ENCODE measurements at regions not wholly inside any gene's neighbourhood (a gene's known extent, or its start where the extent isn't known, plus 50 kb on each side); places are given as distances from the start of the nearest gene placed in this dataset.
A peak's percentile ranks its signal among the peaks of the same experiment; 100 is the strongest.
"Not testable (repeated sequence)": the region's sequence is repeated elsewhere in the genome, so short reads cannot be mapped to it uniquely, and the experiment has no call there.

DNA sequence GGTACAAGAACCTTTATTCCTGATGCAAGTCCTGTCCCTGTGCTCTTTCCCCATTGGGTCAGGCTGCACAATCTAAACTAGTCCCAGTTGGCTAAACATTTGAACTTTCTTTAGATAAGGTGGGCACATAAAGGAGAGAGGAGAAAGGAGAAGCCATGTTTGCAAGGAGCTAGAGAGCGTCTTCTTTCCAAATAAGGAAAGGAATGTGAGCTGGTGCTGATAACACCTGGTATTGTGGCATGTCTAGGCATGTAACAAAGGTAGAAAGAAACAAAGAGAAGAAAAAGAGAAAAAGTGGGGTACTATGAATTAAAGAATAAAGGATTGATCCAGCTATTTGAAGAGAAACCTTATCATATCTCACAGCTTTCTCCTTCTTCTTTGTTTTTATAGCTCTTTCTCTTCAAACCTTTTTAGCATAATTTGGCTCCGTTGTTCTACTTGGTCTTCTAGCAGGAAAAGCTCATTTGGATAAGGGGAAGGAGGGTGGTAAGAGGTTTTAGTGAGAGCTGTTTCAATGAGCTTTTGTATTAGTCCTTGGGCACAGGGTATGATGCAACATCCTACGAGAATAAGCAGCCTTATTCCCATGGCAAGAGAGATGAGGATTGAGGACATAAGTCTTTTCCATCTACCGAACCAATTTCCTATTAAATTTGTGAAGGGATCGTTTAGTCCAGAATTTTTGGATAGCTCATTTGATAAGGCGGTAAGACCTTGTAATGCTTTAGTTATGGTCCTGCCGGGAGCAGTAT is 415.5 kb upstream of the MAN1A1 start:
- no peak for DNase-seq

DNA sequence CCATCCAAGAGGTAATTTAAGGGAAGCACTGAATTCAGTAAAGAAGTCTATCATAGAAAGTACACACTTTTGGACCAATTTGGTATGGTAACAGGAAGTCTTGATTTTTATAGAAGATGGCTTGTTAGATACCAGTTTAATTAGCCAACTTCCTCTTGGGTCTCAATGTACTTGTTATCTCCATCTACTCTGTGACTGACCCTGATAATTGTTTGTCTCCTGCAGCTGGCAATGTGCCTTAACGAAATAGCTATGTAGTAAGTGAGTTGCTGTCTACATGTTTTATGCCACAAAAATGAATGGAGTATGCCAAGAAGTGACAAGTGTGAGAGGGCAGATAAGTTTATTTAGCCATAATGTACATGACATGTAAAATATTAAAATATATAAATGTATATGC is 410.5 kb upstream of the MAN1A1 start:
- no peak for DNase-seq

DNA sequence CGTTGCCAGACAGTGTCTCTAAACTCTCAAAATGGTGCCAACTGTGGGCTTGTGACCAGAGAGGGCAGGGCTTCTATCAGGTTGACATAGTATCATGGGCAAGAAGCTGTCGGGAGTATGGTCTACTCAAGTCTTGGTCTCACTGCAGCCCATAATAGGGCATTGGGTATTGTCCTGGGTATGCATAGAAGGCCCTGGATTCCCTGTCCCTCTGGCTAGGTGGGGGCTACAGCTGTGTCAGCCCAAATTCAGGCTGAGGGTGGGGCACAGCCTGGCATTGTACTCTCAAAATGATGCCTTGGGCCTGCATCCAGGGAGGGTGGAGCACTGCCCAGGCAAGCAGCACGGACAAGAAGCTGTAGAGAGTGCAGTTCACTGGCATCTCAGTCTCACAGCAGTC is 408.8 kb upstream of the MAN1A1 start:
- DNase-seq = no peak

DNA sequence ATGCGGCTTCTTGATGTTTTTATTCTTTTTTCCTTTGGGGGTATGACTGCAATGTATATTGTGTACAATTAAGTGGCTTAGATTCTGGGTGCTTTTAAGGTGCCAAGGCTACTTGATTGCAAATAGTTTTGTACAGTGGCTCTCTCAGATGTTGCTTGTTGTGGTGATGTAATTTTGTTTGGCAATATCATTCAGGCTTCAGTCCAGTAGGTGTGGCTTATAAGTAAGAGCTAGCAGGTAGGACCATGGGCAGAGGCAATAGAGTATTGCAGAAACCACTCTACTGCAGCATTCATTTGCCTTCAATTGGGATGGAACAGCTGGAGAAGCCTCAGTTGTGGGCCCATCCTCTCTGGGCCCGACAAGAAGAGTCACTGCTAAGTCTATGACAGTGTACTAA is 407.9 kb upstream of the MAN1A1 start:
- DNase-seq = no peak

DNA sequence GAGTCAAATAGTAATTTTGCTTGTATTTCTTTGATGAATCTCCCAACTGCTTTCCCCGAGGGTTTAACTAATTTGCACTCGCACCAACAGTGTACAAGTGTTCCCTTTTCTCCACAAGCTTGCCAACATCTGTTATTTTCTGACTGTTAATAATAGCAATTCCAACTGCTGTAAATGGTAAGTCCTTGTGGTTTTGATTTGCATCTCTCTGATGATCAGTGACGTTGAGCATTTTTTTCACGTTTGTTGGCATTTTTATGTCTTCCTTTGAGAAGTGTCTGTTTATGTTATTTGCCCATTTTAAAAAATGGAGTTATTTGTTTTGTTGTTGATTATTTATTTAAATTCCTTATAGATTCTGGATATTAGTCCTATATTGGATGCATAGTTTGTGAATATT is 399.8 kb upstream of the MAN1A1 start:
- no peak for DNase-seq

DNA sequence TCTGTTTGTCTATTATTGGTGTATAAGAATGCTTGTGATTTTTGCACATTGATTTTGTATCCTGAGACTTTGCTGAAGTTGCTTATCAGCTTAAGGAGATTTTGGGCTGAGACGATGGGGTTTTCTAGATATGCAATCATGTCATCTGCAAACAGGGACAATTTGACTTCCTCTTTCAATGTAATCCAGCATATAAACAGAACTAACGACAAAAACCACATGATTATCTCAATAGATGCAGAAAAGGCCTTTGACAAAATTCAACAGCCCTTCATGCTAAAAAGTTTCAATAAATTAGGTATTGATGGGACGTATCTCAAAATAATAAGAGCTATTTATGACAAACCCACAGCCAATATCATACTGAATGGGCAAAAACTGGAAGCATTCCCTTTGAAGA is 399.0 kb upstream of the MAN1A1 start:
- DNase-seq = not testable (repeated sequence)

DNA sequence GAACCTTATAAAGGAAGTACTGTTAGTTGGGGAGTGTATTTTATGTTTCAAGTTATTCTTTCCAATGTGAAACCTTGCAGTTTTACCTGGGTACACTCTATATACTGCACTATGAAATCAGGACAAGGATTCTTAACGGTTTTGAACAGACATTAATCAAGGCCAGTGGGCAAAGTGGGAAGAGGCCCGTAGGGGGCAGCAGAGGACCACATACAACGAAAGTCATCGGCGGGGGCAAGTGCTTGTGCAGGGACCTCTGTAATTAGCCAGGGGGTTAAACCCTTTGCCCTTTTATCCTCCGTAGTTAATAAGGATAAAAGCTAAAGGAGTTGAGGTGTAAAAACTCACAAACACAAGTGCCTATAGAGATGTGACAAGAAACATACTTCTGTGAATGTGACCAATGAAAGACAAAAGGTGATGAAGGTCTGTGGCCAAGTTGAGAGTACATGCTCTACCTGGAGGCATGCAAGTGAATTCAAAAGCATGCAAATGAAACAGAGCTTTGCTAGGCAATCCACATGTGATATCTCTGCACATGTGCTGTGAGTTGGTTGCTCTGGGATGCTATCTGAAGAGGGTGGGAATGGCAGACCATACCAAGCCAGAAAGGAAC is 392.7 kb upstream of the MAN1A1 start:
- peak; percentile 7 to 11 for DNase-seq

DNA sequence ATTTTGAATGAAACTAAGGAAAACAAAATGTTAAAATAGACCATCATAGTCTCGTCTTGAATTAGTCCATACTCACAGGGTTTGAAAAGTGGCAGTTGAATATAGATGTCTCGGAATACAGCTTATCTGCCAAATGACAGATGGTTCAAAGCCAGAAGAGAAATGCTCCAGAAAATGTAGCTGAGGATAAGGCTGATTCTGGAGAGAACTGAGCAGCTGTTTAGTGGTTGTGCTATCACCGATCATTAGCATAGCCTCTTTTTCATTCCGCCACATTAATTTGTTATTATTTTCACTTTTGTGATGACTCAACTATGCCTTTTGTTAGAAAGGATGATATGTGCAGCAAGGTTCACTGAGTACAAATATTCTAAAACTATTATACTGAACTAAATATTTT is 390.2 kb upstream of the MAN1A1 start:
- no peak for DNase-seq

DNA sequence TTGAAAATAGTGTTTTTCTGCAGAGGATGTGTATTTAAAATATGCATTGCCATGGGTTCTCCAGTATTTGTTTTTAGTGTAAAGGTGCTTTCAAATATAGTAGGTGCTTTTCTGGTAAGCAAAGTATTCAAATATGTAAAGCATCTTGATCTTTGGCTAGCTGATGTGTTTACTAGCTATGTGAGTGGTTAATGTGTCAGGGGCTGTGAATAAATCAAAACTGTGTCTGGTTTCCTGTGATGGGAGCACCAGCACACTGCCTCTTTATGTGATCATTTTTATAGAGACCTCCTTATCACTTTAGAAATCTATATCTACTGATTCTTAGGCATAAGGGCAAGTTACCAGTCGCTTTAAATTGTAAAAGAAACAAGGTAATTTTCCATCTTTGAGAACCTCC is 388.9 kb upstream of the MAN1A1 start:
- no peak for DNase-seq

DNA sequence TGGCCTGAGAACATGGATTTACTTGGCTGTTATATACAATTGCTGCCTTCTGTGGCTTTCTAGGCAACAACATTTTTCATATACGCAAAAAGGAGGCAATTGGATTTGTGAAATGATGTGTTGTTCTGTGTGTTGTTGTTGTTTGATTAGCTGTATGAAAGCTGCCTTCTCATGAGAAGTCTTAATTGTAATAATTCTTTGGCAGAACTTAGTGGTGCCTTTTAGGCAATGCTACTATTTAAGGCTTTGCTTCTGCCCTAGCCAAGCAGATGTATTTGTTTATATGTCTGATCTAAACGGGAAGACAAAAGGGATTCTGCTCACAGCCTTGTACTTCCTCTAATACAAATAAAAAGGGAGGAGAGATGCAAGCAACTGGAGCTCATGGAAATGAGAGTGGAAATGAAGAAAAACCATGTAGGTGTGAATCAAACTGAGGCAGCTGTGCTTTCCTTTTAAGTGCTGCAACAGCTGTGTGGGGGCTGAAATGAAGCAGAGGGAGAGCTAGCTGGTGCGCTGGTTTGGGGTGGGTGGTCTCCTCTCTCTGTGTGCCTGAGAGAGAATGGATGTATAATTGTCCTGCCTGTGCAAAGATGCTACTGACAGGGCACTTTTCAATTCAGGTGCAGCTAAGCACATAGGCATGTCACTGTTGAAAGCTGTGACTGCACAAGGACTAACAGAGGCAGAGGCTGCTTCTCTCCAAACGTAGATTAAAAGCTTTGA is 386.9 kb upstream of the MAN1A1 start:
- no peak for DNase-seq

DNA sequence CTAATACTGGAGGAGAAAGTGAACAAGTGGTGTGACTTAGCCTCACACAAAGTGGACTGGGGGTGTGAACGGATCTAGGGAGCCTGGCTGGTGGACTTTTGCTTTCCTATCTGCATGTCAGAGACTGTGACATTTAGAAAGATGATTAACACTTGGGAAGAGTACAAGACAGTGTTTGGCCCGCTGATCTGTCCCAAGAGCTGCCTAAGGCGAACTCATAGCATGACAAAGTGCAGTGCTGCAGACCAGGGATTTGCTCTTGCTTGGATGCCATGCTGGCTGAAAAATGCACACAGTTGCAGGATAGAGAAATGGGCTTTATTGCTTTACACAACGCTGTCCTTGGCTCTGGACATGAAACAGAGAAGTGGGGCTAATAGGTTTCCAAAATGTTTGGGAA is 386.0 kb upstream of the MAN1A1 start:
- DNase-seq = no peak

DNA sequence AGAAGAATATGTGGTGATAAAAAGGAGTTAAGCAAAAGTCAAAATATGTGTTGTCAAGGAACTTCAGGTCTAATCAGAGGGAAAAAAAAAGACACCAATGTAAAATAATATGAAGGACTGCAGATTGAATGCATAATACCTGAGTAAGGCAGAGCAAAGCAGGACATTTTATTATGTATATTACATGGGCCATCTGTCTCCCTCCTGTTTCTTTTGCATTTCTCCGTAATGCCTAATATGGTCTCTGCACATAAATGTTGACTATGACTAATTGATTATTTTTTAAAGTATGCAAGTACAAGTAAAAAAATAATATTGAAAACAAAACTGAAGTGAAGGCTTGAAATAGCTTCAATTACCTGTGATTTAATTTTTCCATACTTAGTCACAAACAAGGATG is 384.7 kb upstream of the MAN1A1 start:
- no peak for DNase-seq

DNA sequence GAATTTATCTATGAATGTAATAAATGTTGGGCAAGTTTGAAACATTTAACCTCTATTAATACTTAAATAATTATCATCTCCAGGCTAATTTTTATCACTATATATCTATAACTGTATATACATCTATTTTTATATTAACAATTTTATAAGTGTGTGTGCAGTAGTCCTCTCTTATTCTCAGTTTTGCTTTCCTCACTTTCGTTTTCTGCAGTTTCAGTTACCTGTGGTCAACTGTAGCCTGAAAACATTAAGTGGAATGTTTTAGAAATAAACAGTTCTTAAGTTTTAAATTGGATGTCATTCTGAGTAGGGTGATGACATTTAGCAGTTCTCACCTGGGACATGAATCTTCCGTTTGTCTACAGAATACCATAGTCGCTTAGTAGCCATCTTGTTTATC is 379.4 kb upstream of the MAN1A1 start:
- DNase-seq = no peak

DNA sequence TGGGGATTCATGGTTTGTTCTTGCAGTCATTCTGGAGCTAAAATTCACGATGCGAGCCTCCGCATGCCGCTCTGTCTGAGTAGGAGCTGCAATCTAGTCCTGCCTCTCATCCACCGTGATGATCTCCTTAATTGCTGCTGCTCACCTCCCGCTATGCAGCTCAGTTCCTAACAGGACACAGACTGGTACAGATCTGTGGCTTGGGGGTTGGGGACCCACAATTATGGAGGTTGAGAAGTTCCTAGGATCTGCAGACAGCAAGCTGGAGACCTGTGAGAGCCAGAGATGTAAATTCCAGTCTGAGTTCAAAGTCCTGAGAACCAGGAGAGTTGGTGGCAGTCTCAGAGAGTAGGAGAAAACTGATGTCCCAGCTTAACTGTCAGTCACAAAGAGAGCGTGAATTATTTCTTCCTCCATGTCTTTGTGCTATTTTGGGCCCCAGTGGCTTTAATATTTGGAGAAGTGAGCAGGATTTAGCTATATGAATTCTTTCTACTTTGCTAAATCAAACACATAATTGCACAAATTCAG is 378.7 kb upstream of the MAN1A1 start:
- DNase-seq = no peak

DNA sequence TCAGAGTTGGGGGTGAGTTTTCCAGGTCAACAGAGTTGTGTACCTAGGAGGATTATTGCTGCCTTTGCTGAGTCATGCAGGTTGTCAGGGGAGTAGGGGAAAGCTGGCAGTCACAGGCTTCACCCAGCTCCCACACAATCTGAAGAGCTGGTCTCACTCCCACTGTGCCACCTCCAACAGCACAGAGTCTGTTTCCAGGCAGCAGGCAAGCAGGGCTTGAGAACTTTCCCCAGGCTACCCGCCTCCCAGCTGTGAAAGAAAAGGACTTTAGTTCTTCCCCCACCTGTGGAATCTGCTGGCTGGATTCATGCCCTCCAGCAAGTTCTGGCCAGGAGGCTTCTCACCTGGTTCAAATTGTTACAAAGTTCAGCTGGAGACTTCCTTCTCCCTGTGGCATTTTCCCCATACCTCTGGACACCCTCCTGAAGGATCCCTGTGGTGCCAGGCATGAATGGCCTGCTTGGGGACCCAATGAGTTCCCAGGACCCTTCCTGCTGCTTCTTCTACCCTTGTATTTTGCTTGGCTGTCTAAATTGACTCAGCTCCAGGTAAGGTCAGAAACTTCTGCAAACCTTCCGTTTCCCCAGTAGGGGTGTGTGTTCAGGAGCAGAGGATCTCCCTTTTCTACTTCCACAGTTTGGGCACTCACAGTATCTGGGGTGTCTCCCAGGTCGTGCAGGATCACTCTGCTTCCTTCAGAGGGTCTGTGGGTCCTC is 378.1 kb upstream of the MAN1A1 start:
- DNase-seq = no peak

DNA sequence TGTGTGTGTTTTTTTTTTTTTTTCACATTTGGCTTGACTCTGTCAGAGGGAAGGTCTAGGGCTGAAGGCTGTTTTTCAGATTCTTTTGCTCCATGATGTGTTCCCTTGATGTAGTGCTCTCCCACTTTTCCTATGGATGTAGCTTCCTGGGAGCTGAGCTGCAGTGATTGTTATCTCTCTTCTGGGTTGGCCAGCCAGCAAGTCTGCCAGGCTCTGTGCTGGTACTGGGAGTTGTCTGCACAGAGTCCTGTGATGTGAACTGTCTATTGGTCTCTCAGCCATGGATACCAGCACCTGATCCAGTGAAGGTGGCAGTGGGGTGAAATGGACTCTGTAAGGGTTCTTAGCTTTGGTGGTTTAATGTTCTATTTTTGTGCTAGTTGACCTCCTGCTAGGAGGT is 377.4 kb upstream of the MAN1A1 start:
- not testable (repeated sequence) for DNase-seq

DNA sequence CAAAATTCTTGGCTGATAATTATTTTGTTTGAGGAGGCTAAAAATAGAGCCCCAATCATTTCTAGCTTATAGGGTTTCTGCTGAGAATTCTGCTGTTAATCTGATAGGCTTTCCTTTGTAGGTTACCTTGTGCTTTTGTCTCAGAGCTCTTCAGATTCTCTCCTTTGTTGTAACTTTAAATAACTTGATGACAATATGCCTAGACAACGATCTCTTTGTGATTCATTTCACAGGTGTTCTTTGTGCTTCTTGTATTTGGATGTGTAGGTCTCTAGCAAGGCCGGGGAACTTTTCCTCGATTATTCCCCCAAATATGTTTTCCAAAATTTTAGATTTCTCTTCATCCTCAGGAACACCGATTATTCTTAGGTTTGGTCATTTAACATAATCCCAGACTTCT is 376.5 kb upstream of the MAN1A1 start:
- DNase-seq = no peak

DNA sequence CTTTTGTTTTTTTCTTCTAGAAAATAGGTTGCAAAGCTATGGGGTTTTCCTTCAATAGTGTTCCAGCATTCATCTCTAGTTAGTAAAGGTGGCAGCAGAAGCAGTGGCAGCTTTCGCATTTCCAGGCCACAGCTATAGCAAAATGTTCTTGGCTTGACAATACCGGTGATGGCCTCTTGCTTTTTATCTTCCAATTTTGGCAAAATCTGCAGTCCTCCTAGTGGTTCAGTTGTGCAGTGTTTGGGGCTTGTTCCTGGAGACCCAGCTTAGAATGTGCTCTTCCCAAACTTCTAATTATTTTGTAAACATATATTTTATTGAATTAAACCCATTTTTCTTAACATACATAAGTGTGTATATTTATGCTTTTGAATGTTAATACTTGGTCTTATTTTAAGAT is 370.6 kb upstream of the MAN1A1 start:
- DNase-seq = no peak

DNA sequence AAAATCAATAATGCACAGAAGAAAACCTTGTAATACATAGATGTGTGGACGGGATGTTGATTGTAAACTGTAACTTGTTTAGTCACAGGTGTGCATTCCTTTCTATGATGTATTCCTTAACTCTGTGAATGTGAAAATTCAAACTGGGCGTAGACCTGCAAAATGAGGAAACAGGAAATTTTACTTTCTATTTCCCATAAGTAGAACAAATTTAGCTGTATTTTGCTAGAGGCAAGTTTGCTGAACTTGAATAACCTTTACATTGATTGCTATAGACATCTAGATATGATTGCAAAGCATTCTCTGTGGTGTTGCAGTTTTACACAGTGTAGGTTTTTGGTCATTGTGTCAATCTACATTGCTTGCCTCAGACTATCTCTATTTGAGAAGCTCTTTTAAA is 368.4 kb upstream of the MAN1A1 start:
- DNase-seq = no peak

DNA sequence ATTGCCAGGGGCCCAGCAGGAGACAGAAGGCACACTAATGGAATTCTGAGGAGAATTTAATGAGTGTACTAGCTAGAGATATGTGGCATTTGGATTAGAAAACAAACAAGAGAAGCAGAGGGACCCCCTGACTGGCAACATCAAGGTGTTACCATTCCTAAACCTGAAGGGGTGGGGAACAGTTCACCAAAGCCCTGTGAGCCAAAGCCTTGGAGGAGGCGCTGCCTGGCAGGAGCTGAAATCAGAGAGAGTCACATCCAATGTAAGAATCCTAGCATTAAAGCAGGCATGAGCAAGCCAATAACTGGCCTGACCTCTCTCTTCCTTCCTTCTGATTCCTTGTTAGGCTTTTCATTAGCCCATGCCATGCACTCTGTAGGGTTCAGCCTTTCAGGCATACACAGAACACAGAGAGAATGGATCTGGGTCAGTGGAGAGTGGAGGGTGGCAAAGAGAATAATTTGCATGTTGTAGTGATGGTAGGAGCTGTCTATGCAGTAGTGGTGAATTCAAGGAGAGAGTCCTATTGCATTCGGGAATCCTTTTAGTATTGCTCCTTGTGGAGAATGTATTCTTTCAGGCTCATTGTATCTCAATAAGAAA is 367.2 kb upstream of the MAN1A1 start:
- DNase-seq = no peak

DNA sequence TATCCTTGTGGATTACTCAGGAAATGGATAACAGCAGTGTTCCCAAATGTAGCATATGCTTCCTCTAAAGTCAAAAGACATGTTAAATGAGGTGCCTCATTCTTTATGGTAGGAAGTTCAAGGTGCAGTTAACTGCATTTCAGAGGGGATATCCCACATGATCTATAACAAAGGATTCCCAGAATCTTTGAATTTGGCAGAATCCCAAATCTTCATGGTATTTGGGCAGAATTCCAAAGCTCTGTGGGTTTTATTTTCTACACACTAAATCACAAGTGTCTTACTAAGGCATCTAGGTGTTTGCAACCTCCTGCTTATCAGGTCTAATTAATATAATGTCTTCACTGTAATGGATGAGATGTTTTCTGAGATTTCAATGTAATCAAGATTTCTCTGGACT is 364.3 kb upstream of the MAN1A1 start:
- DNase-seq = no peak

DNA sequence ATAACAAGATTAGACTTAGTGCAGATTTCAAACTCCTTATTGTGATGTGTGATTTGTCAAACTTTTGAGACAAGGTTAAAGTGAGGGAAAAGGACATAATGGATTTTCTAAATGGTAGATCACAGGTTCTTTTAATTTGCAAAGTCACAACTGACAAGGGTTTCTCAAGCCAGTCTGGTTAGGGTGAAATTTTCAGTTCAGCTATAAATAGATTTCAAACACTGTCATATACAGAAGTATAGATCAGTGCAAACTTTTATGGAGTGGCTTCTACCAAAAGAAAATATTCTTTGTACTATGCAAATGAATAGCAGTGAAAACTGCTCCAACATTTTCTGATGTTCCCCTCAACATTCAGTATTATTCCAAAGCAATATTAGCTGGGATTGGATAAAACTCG is 337.1 kb upstream of the MAN1A1 start:
- DNase-seq = no peak

DNA sequence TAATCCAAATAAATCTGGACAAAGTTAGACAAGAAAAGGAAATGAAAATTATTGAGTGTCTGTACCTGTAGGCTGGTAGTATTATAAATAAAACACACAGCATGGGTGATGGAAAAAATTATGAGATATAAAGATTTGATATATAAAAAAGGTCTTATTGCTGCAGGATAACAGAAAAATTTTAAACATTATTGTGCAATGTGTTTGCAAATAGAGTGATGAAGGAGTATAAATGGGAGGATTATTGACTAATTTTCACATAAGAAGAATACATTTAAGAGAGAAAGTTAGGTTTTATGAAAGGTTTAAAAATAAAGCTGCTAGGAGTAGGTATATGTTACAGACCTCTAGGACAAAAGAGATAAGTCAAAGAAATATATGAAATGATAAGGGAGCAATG is 336.7 kb upstream of the MAN1A1 start:
- DNase-seq = no peak

Measured in NCI-H1930 (cell line).